Ishikawa (cell line): ENCODE measurements at regions not wholly inside any gene's neighbourhood (a gene's known extent, or its start where the extent isn't known, plus 50 kb on each side); places are given as distances from the start of the nearest gene placed in this dataset.

ENCODE experiments used
- CEBPB ChIP-seq: IDR thresholded peaks from 2 replicates; pipeline ENCODE4 v1.6.1; 2012
- CREB1 ChIP-seq: IDR thresholded peaks from 2 replicates; pipeline ENCODE4 v1.6.1; 2012; ENCODE audit warnings: low read depth
- EGR1 ChIP-seq: IDR thresholded peaks from 2 replicates; pipeline ENCODE4 v1.6.1; 2012
- EP300 ChIP-seq: IDR thresholded peaks from 2 replicates; pipeline ENCODE4 v1.6.1; 2012; ENCODE audit warnings: borderline replicate concordance
- FOXM1 ChIP-seq: IDR thresholded peaks from 2 replicates; pipeline ENCODE4 v1.6.1; 2012; ENCODE audit warnings: low read depth, borderline replicate concordance
- MAX ChIP-seq: IDR thresholded peaks from 2 replicates; pipeline ENCODE4 v1.6.1; 2012
- NFIC ChIP-seq: IDR thresholded peaks from 2 replicates; pipeline ENCODE4 v1.6.1; 2012
- RAD21 ChIP-seq: IDR thresholded peaks from 2 replicates; pipeline ENCODE4 v1.6.1; 2012; ENCODE audit warnings: low read depth
- TAF1 ChIP-seq: IDR thresholded peaks from 2 replicates; pipeline ENCODE4 v1.6.1; 2012; ENCODE audit warnings: low read depth, mild to moderate bottlenecking
- TCF12 ChIP-seq: IDR thresholded peaks from 2 replicates; pipeline ENCODE4 v1.6.1; 2012; ENCODE audit warnings: low read depth
- TEAD4 ChIP-seq: IDR thresholded peaks from 2 replicates; pipeline ENCODE4 v1.6.1; 2012
- YY1 ChIP-seq: IDR thresholded peaks from 2 replicates; pipeline ENCODE4 v1.6.1; 2012; ENCODE audit warnings: low read depth
- ZBTB7A ChIP-seq: IDR thresholded peaks from 2 replicates; pipeline ENCODE4 v1.6.1; 2012; ENCODE audit warnings: low read depth
- TF ChIP-seq, protein P1 (sequence below): IDR thresholded peaks from 2 replicates; pipeline ENCODE4 v1.6.1; 2012; ENCODE audit warnings: low read depth, mild to moderate bottlenecking
- TF ChIP-seq, protein P2 (sequence below): IDR thresholded peaks from 2 replicates; pipeline ENCODE4 v1.6.1; 2012

DNA sequence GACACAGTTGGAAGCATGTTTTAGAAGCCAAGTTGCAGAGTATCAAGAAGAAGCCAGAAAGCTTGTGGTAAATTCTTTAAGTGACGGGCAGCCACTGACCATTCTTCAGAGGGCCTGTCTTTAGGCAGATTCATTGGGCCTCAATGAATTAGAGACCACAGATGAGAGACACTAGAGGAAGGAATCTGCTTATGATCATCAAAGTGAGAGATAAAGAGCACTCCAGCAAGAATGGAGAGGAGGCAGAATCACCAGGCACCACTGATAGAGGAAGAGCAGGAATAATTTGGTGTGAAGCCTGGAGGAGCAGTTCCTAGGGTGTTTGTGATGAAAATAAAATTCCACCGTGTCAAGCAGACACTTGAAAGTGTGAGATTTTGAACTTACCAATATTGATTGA, 365.9 kb upstream of the SLC30A5 start:
- TF ChIP-seq CREB1: no peak
- TF ChIP-seq TEAD4: no peak
- no peak for TF ChIP-seq ZBTB7A
- no peak for TF ChIP-seq RAD21
- TF ChIP-seq, protein P1, sequence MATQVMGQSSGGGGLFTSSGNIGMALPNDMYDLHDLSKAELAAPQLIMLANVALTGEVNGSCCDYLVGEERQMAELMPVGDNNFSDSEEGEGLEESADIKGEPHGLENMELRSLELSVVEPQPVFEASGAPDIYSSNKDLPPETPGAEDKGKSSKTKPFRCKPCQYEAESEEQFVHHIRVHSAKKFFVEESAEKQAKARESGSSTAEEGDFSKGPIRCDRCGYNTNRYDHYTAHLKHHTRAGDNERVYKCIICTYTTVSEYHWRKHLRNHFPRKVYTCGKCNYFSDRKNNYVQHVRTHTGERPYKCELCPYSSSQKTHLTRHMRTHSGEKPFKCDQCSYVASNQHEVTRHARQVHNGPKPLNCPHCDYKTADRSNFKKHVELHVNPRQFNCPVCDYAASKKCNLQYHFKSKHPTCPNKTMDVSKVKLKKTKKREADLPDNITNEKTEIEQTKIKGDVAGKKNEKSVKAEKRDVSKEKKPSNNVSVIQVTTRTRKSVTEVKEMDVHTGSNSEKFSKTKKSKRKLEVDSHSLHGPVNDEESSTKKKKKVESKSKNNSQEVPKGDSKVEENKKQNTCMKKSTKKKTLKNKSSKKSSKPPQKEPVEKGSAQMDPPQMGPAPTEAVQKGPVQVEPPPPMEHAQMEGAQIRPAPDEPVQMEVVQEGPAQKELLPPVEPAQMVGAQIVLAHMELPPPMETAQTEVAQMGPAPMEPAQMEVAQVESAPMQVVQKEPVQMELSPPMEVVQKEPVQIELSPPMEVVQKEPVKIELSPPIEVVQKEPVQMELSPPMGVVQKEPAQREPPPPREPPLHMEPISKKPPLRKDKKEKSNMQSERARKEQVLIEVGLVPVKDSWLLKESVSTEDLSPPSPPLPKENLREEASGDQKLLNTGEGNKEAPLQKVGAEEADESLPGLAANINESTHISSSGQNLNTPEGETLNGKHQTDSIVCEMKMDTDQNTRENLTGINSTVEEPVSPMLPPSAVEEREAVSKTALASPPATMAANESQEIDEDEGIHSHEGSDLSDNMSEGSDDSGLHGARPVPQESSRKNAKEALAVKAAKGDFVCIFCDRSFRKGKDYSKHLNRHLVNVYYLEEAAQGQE: no peak
- no peak for TF ChIP-seq YY1

GRCh38 chr5:68729678-68730077, 364.1 kb upstream of the SLC30A5 start:
- TF ChIP-seq RAD21 (no peak), TAF1 (no peak), TEAD4 (no peak), EP300 (no peak), FOXM1 (no peak), TCF12 (no peak), CREB1 (no peak)
- TF ChIP-seq, protein P2, sequence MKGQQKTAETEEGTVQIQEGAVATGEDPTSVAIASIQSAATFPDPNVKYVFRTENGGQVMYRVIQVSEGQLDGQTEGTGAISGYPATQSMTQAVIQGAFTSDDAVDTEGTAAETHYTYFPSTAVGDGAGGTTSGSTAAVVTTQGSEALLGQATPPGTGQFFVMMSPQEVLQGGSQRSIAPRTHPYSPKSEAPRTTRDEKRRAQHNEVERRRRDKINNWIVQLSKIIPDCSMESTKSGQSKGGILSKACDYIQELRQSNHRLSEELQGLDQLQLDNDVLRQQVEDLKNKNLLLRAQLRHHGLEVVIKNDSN: no peak

- TF ChIP-seq TAF1: no peak
- no peak for TF ChIP-seq EGR1
- TF ChIP-seq, protein P1: no peak
Observed at GRCh38 chr5:68730220-68730978, 363.4 kb upstream of the SLC30A5 start.

GRCh38 chr5:68730979-68731654, 362.7 kb upstream of the SLC30A5 start:
- TF ChIP-seq TAF1 (no peak), YY1 (no peak), FOXM1 (no peak), TEAD4 (no peak), EGR1 (no peak), EP300 (no peak)
- TF ChIP-seq, protein P2: no peak

DNA sequence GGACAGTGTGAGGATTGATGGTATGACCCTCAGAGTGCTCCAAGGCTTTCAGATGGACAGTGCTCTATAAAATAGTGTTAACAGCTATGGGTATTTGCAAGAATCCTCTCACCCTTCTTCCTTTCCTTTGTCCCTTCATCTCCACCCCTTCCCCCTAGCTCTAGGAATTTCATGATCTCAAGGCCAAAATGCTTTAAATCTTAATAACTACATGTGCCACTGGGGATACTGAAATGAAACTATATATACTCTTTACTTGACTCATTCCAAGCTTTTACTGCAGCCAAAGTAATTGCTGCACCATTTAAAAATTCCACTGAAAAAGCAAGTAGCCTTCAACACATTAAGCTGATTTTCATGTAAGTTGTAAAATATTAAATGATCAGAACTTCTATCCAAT, 361.6 kb upstream of the SLC30A5 start:
- TF ChIP-seq CREB1 (no peak), ZBTB7A (no peak), NFIC (no peak), TAF1 (no peak), CEBPB (no peak), YY1 (no peak), RAD21 (no peak), TEAD4 (no peak), EP300 (no peak), TCF12 (no peak), EGR1 (no peak)
- TF ChIP-seq, protein P2: no peak

- TF ChIP-seq TAF1: no peak
- no peak for TF ChIP-seq TCF12
- TF ChIP-seq, protein P1: no peak
- TF ChIP-seq EGR1: no peak
- TF ChIP-seq CREB1: no peak
- no peak for TF ChIP-seq RAD21
- no peak for TF ChIP-seq MAX
- no peak for TF ChIP-seq YY1
- TF ChIP-seq NFIC: no peak
- no peak for TF ChIP-seq EP300
- no peak for TF ChIP-seq ZBTB7A
- TF ChIP-seq TEAD4: no peak
- TF ChIP-seq CEBPB: no peak
- TF ChIP-seq, protein P2: no peak
- TF ChIP-seq FOXM1: no peak
Observed at GRCh38 chr5:68734781-68735180, 359.0 kb upstream of the SLC30A5 start.
